Mucosa of descending colon (tissue), 3 donors: ENCODE measurements at regions not wholly inside any gene's neighbourhood (a gene's known extent, or its start where the extent isn't known, plus 50 kb on each side); places are given as distances from the start of the nearest gene placed in this dataset.

Source experiments
- ATAC-seq: fragments of 200-7000 bp; cut with Tn5 transposase; one replicate; pipeline ENCODE4 v1.9.1; 2020; ENCODE audit warnings: mild to moderate bottlenecking, moderate library complexity
- DNase-seq, 3 donors: peaks; one replicate each; pipeline ENCODE4 v3.0.0-alpha.2; 2020
- H3K36me3 ChIP-seq: fragments of 200-600 bp; one replicate; pipeline ENCODE4 v1.8.0; 2021; ENCODE audit warnings: low read depth, mild to moderate bottlenecking
- H3K4me1 ChIP-seq: fragments of 200-600 bp; one replicate; pipeline ENCODE4 v1.8.0; 2021; ENCODE audit warnings: low read depth, mild to moderate bottlenecking
- H3K4me3 ChIP-seq: fragments of 200-600 bp; one replicate; pipeline ENCODE4 v1.8.0; 2021; ENCODE audit warnings: mild to moderate bottlenecking
- H3K9me3 ChIP-seq: fragments of 200-600 bp; one replicate; pipeline ENCODE4 v1.8.0; 2021; ENCODE audit warnings: mild to moderate bottlenecking
- intact Hi-C, 2 donors: fragments of 100-400 bp; cut with DNase I in 1 of 2; cut with micrococcal nuclease in 1 of 2; formaldehyde crosslinking; loops; one replicate each; pipeline versions ENCODE4 v1.11.0 to v1.11.1; 2022; cut with DNase I, micrococcal nuclease
- TF ChIP-seq, protein P1 (sequence below): fragments of 200-600 bp; IDR thresholded peaks from one replicate; pipeline ENCODE4 v1.8.0; 2022; ENCODE audit warnings: antibody characterized with exemption, mild to moderate bottlenecking
- donor health status: DM: no; HTN: no; CAD: no; lungs with moderate emphysema.
- donor health status: DM: no; HTN: no; CAD: no.
- donor health status: DM: no; HTN: yes; CAD: no.

DNA sequence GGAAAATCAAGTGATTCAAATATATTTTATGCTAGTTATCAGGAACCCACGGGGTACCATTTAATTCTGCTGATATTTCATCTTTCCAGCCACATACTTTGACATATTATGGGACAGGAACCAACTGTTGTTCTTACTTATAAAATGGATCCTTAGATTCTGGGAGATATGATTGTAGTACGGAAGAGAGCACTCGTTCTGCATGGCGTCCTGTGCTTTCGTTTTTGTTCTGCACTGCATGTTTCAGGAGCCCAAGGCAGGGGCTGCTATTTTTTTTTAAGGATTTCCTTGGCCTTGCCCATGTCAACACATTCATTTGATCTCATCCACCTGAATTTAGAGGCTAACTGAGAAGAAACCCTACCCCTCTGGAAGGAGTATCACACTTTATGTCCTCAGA is 245.5 kb upstream of the TLL1 start:
- intact Hi-C loops: no loop called here
- no peaks in the 10 kb centered on the region for H3K4me1 ChIP-seq
- TF ChIP-seq, protein P1, sequence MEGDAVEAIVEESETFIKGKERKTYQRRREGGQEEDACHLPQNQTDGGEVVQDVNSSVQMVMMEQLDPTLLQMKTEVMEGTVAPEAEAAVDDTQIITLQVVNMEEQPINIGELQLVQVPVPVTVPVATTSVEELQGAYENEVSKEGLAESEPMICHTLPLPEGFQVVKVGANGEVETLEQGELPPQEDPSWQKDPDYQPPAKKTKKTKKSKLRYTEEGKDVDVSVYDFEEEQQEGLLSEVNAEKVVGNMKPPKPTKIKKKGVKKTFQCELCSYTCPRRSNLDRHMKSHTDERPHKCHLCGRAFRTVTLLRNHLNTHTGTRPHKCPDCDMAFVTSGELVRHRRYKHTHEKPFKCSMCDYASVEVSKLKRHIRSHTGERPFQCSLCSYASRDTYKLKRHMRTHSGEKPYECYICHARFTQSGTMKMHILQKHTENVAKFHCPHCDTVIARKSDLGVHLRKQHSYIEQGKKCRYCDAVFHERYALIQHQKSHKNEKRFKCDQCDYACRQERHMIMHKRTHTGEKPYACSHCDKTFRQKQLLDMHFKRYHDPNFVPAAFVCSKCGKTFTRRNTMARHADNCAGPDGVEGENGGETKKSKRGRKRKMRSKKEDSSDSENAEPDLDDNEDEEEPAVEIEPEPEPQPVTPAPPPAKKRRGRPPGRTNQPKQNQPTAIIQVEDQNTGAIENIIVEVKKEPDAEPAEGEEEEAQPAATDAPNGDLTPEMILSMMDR: no peak
- H3K36me3 ChIP-seq: no peaks in the 10 kb centered on the region
- ATAC-seq: no peak
- H3K9me3 ChIP-seq: no peaks in the 10 kb centered on the region
- no peak overlapping the region for H3K4me3 ChIP-seq
- DNase-seq: no peak

GRCh38 chr4:165628572-165628971 is 244.5 kb upstream of the TLL1 start:
- ATAC-seq: no peak
- no peak for DNase-seq
- TF ChIP-seq, protein P1: no peak
- Histone ChIP-seq H3K4me1 (no peaks in the 10 kb centered on the region), H3K4me3 (no peak overlapping the region), H3K9me3 (no peaks in the 10 kb centered on the region), H3K36me3 (no peaks in the 10 kb centered on the region)
- intact Hi-C loops: no loop called here

- intact Hi-C loops: no loop called here
- TF ChIP-seq, protein P1: no peak
Measured at GRCh38 chr4:165630671-165631070, 242.4 kb upstream of the TLL1 start.

DNA sequence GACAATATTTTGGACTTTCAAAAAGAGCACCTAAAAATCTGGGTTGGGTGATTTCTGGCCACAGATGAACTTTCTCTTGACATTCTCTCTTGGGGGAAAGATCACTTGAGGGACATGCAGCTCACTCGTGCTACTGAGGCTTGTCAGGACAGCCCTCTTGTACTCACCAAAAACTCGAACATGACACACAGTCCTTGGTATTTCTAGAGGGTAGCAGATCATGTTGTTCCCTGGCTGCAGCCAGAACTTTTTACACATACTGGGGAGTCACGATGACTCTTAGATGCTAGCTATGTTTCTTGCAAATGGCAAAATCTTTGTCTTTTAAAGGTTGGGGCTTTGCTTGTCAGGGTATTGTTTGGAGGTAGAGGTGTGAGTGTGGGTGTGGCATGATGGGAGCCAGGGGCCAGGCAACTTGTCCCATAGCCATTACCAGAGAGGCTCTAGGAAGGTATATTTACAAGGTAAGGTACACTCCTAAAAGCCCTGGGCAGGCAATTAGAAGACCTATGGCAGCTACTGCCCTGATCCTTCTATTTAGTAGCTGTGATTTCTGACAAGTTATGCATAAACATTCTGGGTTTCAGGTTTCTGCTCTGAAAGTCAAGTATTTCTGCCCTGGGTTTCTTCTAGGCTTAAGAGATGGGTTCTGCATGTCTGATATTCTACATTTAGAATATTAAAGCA is 241.7 kb upstream of the TLL1 start:
- no peaks in the 10 kb centered on the region for H3K9me3 ChIP-seq
- intact Hi-C loops: no loop called here
- DNase-seq (no peak), ATAC-seq (no peak)
- no peaks in the 10 kb centered on the region for H3K4me1 ChIP-seq
- TF ChIP-seq, protein P1: no peak
- no peaks in the 10 kb centered on the region for H3K36me3 ChIP-seq
- H3K4me3 ChIP-seq: no peak overlapping the region

More at GRCh38 chr4:165630671-165631070, 242.4 kb upstream of the TLL1 start:
- Histone ChIP-seq H3K4me3 (no peak overlapping the region), H3K9me3 (no peaks in the 10 kb centered on the region), H3K36me3 (no peaks in the 10 kb centered on the region), H3K4me1 (no peaks in the 10 kb centered on the region)
- ATAC-seq: no peak
- no peak for DNase-seq

DNA sequence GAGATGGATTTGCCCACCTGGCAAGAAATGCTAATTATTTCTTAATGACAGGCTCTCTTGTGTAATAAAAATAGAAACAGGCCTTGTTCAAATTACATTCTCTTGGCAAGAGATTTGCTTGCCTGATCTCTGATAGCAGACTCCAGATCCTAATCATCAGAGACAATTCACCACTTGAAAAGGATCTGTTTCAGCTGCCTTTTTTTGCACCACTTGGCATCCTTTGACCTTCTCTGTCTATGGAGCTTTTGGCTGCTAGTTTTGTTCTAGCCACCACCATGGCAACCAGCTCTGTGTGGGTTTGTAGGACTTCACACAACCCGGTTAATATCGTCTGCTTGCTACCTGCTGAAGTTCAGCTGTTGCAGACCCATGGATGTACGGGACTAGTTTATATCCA is 241.1 kb upstream of the TLL1 start:
- TF ChIP-seq, protein P1: no peak
- intact Hi-C loops: no loop called here
- DNase-seq: no peak

GRCh38 chr4:165634766-165635165 is 238.3 kb upstream of the TLL1 start:
- DNase-seq (no peak), ATAC-seq (no peak)
- TF ChIP-seq, protein P1: no peak
- intact Hi-C loops: no loop called here
- no peaks in the 10 kb centered on the region for H3K4me1 ChIP-seq
- no peak overlapping the region for H3K4me3 ChIP-seq
- no peaks in the 10 kb centered on the region for H3K9me3 ChIP-seq
- no peaks in the 10 kb centered on the region for H3K36me3 ChIP-seq

More for the DNA sequence above, 241.1 kb upstream of the TLL1 start:
- Histone ChIP-seq H3K4me1 (no peaks in the 10 kb centered on the region), H3K36me3 (no peaks in the 10 kb centered on the region), H3K9me3 (no peaks in the 10 kb centered on the region), H3K4me3 (no peak overlapping the region)
- no peak for ATAC-seq
